ENCODE measurements at regions not wholly inside any gene's neighbourhood (a gene's known extent, or its start where the extent isn't known, plus 50 kb on each side); places are given as distances from the start of the nearest gene placed in this dataset.

DNA sequence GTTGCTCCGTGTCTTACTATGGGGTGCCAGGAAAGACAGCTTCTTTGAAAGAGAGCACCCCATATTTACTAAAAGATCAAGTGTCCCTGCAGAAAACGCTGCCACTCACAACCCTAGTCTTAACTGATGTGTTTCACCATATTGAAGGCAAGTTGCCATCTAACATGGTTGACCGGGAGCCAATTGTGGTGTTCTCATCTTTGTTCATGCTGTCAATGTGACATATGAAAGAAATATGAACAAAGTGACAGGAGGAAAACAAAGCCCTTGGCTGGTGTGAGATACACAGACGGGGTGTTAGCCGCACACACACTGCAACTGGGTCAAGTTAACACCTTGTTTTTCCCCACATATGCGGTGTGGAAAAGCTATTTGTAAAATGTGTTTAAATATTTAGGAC, 122.3 kb upstream of the NEBL start:
- H3K36me3 Mint-ChIP-seq (ENCODE audit: insufficient read depth, unreplicated experiment) = no peaks in the 10 kb centered on the region
- no peak overlapping the region for H3K4me3 Mint-ChIP-seq (ENCODE audit: low read depth, unreplicated experiment)
- peaks cover 4% of the 10 kb centered on the region for H3K9me3 Mint-ChIP-seq (ENCODE audit: low read depth, unreplicated experiment)
- TF ChIP-seq, protein P1, sequence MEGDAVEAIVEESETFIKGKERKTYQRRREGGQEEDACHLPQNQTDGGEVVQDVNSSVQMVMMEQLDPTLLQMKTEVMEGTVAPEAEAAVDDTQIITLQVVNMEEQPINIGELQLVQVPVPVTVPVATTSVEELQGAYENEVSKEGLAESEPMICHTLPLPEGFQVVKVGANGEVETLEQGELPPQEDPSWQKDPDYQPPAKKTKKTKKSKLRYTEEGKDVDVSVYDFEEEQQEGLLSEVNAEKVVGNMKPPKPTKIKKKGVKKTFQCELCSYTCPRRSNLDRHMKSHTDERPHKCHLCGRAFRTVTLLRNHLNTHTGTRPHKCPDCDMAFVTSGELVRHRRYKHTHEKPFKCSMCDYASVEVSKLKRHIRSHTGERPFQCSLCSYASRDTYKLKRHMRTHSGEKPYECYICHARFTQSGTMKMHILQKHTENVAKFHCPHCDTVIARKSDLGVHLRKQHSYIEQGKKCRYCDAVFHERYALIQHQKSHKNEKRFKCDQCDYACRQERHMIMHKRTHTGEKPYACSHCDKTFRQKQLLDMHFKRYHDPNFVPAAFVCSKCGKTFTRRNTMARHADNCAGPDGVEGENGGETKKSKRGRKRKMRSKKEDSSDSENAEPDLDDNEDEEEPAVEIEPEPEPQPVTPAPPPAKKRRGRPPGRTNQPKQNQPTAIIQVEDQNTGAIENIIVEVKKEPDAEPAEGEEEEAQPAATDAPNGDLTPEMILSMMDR (IDR thresholded peaks at IDR 0.05; ENCODE audit: unreplicated experiment) = no peak
- no peaks in the 10 kb centered on the region for H3K4me1 Mint-ChIP-seq (ENCODE audit: low read depth, unreplicated experiment)
- no peak overlapping the region for H3K27ac Mint-ChIP-seq (ENCODE audit: unreplicated experiment)
- H3K27me3 Mint-ChIP-seq (ENCODE audit: unreplicated experiment) = no peaks in the 10 kb centered on the region
- CTCF ChIA-PET = no interaction called here
- intact Hi-C loops (cut with micrococcal nuclease; ENCODE audit: unreplicated experiment) = no loop called here
- DNase-seq = no peak
- BruUV-seq (replicated peaks) = no TSS peak

DNA sequence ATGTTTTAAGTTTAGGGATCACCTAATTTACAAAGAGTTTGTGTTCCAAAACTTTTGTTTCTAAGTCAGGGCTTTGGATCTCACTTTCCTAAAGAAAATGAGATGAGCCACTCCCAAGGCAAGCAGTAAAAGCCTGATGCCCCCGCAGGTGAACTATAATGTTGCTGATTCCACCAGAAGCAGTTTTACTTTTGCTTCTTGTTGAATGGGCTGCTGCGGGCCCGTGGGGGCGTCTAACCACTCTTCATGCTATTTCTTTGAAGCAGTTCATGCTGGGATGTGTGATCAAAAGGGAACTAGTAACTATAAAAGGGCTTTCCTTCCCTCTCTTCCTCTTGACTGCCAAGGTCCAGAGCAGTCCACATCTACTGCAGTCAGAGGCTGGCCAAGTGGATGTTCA, 118.7 kb upstream of the NEBL start:
- no peak overlapping the region for H3K4me3 Mint-ChIP-seq (ENCODE audit: low read depth, unreplicated experiment)
- intact Hi-C loops (cut with micrococcal nuclease; ENCODE audit: unreplicated experiment) = no loop called here
- TF ChIP-seq, protein P1 (IDR thresholded peaks at IDR 0.05; ENCODE audit: unreplicated experiment) = no peak
- H3K9me3 Mint-ChIP-seq (ENCODE audit: low read depth, unreplicated experiment) = peaks cover 4% of the 10 kb centered on the region
- CTCF ChIA-PET = no interaction called here
- no TSS peak for BruUV-seq (replicated peaks)
- H3K4me1 Mint-ChIP-seq (ENCODE audit: low read depth, unreplicated experiment) = no peaks in the 10 kb centered on the region
- H3K27ac Mint-ChIP-seq (ENCODE audit: unreplicated experiment) = no peak overlapping the region
- DNase-seq = no peak
- H3K27me3 Mint-ChIP-seq (ENCODE audit: unreplicated experiment) = no peaks in the 10 kb centered on the region
- no peaks in the 10 kb centered on the region for H3K36me3 Mint-ChIP-seq (ENCODE audit: insufficient read depth, unreplicated experiment)

DNA sequence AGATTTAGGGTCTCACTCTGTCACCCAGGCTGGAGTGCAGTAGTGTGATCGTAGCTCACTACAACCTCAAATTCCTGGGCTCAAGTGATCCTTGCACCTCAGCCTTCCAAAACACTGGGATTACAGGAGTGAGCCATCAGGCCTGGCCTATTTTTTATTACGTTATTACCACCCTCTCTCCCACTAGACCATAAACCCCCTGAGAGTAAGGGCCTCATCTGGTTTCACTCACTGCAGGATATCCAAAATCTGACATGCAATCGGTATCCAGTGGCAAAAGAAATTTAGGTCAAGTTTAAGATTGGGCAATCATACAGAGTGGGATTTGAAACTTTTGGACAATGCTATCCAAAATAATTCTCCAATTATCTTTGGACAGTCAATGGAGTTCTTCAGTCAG, 117.0 kb upstream of the NEBL start:
- TF ChIP-seq, protein P1 (IDR thresholded peaks at IDR 0.05; ENCODE audit: unreplicated experiment) = no peak
- no TSS peak for BruUV-seq (replicated peaks)
- no peak for DNase-seq
- intact Hi-C loops (cut with micrococcal nuclease; ENCODE audit: unreplicated experiment) = no loop called here
- Mint-ChIP-seq H3K27me3 (ENCODE audit: unreplicated experiment) (no peaks in the 10 kb centered on the region), H3K4me3 (ENCODE audit: low read depth, unreplicated experiment) (no peak overlapping the region), H3K27ac (ENCODE audit: unreplicated experiment) (no peak overlapping the region), H3K4me1 (ENCODE audit: low read depth, unreplicated experiment) (no peaks in the 10 kb centered on the region), H3K36me3 (ENCODE audit: insufficient read depth, unreplicated experiment) (no peaks in the 10 kb centered on the region), H3K9me3 (ENCODE audit: low read depth, unreplicated experiment) (no peaks in the 10 kb centered on the region)
- CTCF ChIA-PET = no interaction called here

DNA sequence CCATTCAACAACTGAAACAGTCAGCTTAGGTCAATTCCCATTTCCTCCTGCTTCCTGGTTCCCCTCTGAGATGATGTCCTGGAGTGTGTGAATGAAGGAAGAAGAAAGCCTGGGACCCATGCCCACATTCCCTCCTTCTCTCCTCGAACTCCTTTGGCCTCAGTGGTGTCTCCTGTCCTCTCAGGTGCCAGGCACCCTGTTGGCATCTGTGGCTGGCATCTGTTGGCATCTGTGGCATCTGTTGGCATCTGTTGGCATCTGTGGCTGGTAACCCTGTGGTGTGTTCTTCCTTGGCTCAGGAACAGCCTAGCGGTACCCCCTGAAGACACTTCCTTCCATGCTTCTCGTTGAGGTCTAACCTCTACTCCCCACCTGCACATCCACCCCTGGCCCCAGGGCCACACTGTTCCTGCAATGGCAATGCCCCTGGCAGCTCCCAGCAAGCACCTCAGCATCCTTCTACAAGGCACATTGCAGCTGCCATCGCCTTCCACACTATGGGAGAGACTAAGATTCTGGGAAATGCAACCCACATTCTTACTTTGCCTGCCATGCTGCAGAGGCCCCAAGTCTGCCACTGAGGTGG, 114.4 kb upstream of the NEBL start:
- no TSS peak for BruUV-seq (replicated peaks)
- CTCF ChIA-PET = no interaction called here
- intact Hi-C loops (cut with micrococcal nuclease; ENCODE audit: unreplicated experiment) = no loop called here
- DNase-seq = no peak
- H3K27me3 Mint-ChIP-seq (ENCODE audit: unreplicated experiment) = no peaks in the 10 kb centered on the region
- H3K9me3 Mint-ChIP-seq (ENCODE audit: low read depth, unreplicated experiment) = no peaks in the 10 kb centered on the region
- H3K4me1 Mint-ChIP-seq (ENCODE audit: low read depth, unreplicated experiment) = no peaks in the 10 kb centered on the region
- H3K27ac Mint-ChIP-seq (ENCODE audit: unreplicated experiment) = no peak overlapping the region
- TF ChIP-seq, protein P1 (IDR thresholded peaks at IDR 0.05; ENCODE audit: unreplicated experiment) = no peak
- no peaks in the 10 kb centered on the region for H3K36me3 Mint-ChIP-seq (ENCODE audit: insufficient read depth, unreplicated experiment)
- no peak overlapping the region for H3K4me3 Mint-ChIP-seq (ENCODE audit: low read depth, unreplicated experiment)
